ENCODE measurements at regions not wholly inside any gene's neighbourhood (a gene's known extent, or its start where the extent isn't known, plus 50 kb on each side); places are given as distances from the start of the nearest gene placed in this dataset.

DNA sequence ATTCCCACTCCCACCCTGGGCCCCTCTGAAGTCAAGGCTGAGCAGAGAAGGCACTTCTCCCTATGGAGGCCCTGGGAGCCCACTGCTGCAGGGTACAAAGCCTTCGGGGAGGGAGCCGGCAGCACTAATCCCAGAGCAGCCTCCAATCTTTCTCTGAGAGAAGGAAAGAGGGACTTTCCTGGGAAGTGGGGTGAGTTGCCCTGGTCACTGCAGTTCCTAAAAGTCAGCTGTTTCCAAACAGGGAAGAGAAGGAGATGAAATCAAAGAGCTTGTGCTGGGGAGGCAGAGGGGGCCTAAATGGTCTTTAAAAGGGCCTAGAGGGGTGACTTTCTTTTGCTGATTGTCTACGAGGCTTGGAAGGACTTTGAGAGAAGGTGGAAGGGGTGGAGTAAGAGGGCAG, 264.7 kb downstream of the TNS1 start:
- FAIRE-seq (no peak), DNase-seq (ENCODE audit: insufficient read length, low spot score) (no peak)
- no peak for TF ChIP-seq POLR2A (IDR thresholded peaks at IDR 0.05; ENCODE audit: low read depth, low read length)
- TF ChIP-seq TAF1 (IDR thresholded peaks at IDR 0.05; ENCODE audit: low read depth, low read length): no peak
- TF ChIP-seq POLR2AphosphoS5 (IDR thresholded peaks at IDR 0.05; ENCODE audit: low read depth, low read length): no peak
- no peak for TF ChIP-seq POU2F2 (IDR thresholded peaks at IDR 0.05; ENCODE audit: low read depth, low read length)
- no peak for TF ChIP-seq SPI1 (IDR thresholded peaks at IDR 0.05; ENCODE audit: low read depth, low read length)
- TF ChIP-seq PAX5 (IDR thresholded peaks at IDR 0.05; ENCODE audit: insufficient read depth, low read length, severe bottlenecking): no peak

DNA sequence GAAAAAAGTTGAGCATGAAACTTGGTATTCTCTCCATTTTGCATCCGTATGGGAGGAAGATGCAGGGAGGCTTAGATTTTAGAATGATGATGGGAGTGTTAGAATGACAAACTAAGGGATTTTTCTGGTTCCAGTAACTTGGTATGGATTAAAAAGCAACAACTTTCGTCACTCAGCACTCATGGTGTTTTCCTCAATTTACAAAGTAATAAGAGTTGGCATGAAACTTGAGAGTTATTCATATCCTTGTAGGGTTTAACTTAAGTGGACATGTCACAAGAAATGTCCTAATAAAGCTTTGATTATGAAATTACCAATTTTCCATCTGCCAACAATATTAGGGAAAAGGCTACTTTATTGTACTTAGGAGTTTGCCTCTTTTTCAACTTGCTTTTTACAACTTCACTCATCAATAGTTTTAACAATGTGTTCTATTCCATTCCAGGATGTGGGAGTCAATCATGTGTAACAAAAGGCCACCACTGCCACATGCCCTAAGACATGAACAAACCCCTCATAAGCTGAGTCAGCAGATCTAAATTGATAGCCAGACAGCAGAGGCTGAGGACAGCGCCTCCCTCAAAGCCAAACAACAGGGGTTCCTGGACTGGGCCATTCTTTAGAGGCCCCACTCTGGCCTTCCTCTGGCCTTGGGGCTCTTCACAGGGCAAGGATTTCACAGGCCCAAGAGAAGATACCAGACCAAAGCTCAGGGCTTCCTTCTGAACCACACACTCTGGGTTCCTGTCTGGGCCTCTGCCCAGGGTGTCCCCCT, 265.8 kb downstream of the TNS1 start:
- FAIRE-seq: no peak
- TF ChIP-seq PAX5 (IDR thresholded peaks at IDR 0.05; ENCODE audit: insufficient read depth, low read length, severe bottlenecking) (no peak), POLR2A (IDR thresholded peaks at IDR 0.05; ENCODE audit: low read depth, low read length) (no peak), POLR2AphosphoS5 (IDR thresholded peaks at IDR 0.05; ENCODE audit: low read depth, low read length) (no peak)
- DNase-seq (ENCODE audit: insufficient read length, low spot score): no peak

DNA sequence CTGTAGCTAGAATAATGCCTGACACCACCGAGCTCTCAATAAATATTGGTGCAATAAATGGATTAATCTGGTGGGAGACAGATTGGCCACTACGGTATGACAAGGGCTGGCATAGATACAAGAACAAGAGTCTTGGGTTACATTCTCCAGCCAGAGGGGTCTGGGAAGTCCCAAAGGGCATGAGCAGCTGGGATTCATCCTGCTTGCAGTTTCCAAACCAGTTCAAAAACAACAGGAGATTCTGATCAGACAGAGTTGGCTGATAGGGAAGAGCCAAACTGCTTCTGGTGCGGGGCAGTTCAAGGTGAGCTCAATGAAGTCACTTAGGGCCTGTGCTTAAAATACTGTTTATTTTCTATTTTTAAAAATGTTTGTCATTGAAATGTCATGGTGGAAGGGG, 266.9 kb downstream of the TNS1 start:
- DNase-seq (ENCODE audit: insufficient read length, low spot score) (no peak), FAIRE-seq (no peak)
- TF ChIP-seq POU2F2 (IDR thresholded peaks at IDR 0.05; ENCODE audit: low read depth, low read length) (no peak), POLR2A (IDR thresholded peaks at IDR 0.05; ENCODE audit: low read depth, low read length) (no peak), SPI1 (IDR thresholded peaks at IDR 0.05; ENCODE audit: low read depth, low read length) (no peak), POLR2AphosphoS5 (IDR thresholded peaks at IDR 0.05; ENCODE audit: low read depth, low read length) (no peak), TAF1 (IDR thresholded peaks at IDR 0.05; ENCODE audit: low read depth, low read length) (no peak), PAX5 (IDR thresholded peaks at IDR 0.05; ENCODE audit: insufficient read depth, low read length, severe bottlenecking) (no peak)

DNA sequence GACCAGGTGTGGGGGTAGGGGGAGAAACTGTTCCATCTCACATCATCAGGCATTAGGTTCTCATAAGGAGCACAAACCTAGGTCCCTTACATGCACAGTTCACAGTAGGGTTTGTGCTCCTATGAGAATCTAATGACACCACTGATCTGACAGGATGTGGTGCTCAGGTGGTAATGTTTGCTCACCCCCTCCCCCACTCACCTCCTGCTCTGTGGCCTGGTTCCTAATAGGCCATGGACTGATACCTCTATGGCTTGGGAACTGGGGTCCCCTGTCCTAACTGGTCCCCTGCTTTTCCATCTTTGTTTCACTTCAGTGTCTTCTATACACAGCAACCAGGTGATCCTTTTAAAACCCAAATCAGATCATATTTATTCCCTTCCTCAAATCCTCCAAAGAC, 267.8 kb downstream of the TNS1 start:
- DNase-seq (ENCODE audit: insufficient read length, low spot score) (no peak), FAIRE-seq (peak; percentile 20)
- TF ChIP-seq POLR2AphosphoS5 (IDR thresholded peaks at IDR 0.05; ENCODE audit: low read depth, low read length) (no peak), SPI1 (IDR thresholded peaks at IDR 0.05; ENCODE audit: low read depth, low read length) (no peak), POLR2A (IDR thresholded peaks at IDR 0.05; ENCODE audit: low read depth, low read length) (no peak), POU2F2 (IDR thresholded peaks at IDR 0.05; ENCODE audit: low read depth, low read length) (no peak), TAF1 (IDR thresholded peaks at IDR 0.05; ENCODE audit: low read depth, low read length) (no peak), PAX5 (IDR thresholded peaks at IDR 0.05; ENCODE audit: insufficient read depth, low read length, severe bottlenecking) (no peak)

DNA sequence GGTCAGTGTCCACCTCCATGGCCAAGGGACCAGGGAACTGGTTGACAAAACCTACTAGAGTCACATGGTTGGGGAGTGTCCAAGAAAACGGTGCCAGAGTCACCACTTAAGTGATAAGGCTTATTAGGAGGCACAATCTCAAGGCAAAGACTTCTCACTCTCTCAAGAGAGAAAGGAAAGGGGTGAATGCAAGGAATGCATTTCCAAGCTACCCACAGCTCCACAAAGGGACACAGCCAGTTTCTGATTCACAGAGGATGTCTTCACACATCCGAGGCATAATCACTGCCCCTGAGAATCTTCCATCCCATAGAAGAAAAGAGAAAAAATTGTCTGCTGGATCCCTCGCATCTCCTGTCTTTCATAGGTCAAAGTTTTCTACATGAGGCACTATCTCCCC, 269.3 kb downstream of the TNS1 start:
- FAIRE-seq (no peak), DNase-seq (ENCODE audit: insufficient read length, low spot score) (no peak)
- TF ChIP-seq TAF1 (IDR thresholded peaks at IDR 0.05; ENCODE audit: low read depth, low read length) (no peak), SPI1 (IDR thresholded peaks at IDR 0.05; ENCODE audit: low read depth, low read length) (no peak), PAX5 (IDR thresholded peaks at IDR 0.05; ENCODE audit: insufficient read depth, low read length, severe bottlenecking) (no peak), POLR2AphosphoS5 (IDR thresholded peaks at IDR 0.05; ENCODE audit: low read depth, low read length) (no peak), POU2F2 (IDR thresholded peaks at IDR 0.05; ENCODE audit: low read depth, low read length) (no peak), POLR2A (IDR thresholded peaks at IDR 0.05; ENCODE audit: low read depth, low read length) (no peak)

DNA sequence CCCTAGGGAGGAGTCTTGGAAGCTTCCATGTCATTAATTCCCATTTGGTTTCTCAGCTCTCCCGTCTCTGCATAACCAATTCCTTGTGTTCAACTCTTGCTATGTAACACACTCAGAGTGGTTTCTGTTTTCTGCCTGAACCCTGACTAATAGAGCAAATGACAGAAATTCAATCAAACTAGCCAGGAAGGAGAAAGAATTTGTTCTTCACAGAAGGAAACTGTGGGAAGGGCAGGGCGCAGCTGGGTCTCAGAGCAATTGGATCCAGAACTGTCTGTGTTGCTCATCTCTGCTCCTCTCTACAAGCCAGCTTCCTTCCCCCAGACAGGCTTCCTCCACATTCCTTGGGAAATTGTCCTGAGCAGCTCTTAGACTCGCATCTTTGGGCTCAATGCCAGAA, 269.8 kb downstream of the TNS1 start:
- FAIRE-seq: no peak

DNA sequence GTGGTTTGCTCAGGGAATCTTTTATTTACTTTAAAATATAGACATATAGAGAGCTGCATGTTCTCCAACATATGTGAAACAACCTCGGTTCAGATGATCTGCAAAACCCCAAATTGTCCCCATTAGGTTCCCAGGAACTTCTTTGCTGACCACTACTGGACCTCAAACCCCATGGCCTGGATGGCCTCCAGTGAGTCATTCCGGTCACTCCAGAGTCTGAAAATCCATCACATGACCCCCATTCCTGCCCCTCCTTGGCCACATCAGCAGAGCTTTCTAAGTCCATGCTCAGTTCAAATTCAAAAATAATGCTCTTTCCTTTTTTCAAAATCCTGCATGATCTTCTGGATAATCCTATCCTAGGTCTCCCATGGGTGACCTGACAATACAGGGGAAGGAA, 271.0 kb downstream of the TNS1 start:
- DNase-seq (ENCODE audit: insufficient read length, low spot score): no peak
- no peak for FAIRE-seq
- no peak for TF ChIP-seq TAF1 (IDR thresholded peaks at IDR 0.05; ENCODE audit: low read depth, low read length)
- TF ChIP-seq PAX5 (IDR thresholded peaks at IDR 0.05; ENCODE audit: insufficient read depth, low read length, severe bottlenecking): no peak
- TF ChIP-seq SPI1 (IDR thresholded peaks at IDR 0.05; ENCODE audit: low read depth, low read length): no peak
- TF ChIP-seq POU2F2 (IDR thresholded peaks at IDR 0.05; ENCODE audit: low read depth, low read length): no peak
- TF ChIP-seq POLR2AphosphoS5 (IDR thresholded peaks at IDR 0.05; ENCODE audit: low read depth, low read length): no peak
- no peak for TF ChIP-seq POLR2A (IDR thresholded peaks at IDR 0.05; ENCODE audit: low read depth, low read length)

More for the DNA sequence above, 269.8 kb downstream of the TNS1 start:
- TF ChIP-seq POLR2AphosphoS5 (IDR thresholded peaks at IDR 0.05; ENCODE audit: low read depth, low read length) (no peak), TAF1 (IDR thresholded peaks at IDR 0.05; ENCODE audit: low read depth, low read length) (no peak), POU2F2 (IDR thresholded peaks at IDR 0.05; ENCODE audit: low read depth, low read length) (no peak)
- no peak for DNase-seq (ENCODE audit: insufficient read length, low spot score)

DNA sequence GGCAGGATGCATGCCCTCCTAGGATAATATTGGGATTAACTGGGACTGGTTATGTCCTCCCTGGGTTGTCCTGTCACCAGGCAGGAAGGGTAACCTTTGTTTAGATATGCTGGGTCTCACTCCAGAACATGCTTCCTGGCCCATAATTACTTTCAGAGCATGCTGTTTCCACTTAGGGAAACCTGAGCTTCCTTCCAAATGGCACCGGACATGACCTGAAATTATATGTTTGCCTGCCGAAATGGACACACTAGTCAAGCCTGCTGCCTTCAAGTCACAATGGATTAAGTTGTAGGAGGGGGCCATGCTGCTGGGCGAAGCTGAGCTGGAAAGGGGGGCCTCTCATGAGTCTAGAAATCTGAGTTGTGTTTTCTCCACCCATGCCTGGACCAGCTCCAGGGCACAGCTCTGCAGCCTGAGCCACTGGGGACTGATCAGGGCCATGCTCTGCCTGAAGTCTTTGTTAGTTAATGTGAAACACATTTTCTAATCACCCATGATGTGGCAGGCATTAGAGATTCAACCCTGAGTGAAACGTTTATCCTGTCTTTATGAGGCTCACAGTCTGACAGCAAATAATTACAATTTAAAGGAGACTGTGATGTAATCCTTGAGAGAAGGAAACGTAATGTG, 273.3 kb downstream of the TNS1 start:
- DNase-seq (ENCODE audit: insufficient read length, low spot score) (no peak), FAIRE-seq (no peak)
- no peak for TF ChIP-seq POLR2AphosphoS5 (IDR thresholded peaks at IDR 0.05; ENCODE audit: low read depth, low read length)
- no peak for TF ChIP-seq TAF1 (IDR thresholded peaks at IDR 0.05; ENCODE audit: low read depth, low read length)
- no peak for TF ChIP-seq SPI1 (IDR thresholded peaks at IDR 0.05; ENCODE audit: low read depth, low read length)
- no peak for TF ChIP-seq POLR2A (IDR thresholded peaks at IDR 0.05; ENCODE audit: low read depth, low read length)

DNA sequence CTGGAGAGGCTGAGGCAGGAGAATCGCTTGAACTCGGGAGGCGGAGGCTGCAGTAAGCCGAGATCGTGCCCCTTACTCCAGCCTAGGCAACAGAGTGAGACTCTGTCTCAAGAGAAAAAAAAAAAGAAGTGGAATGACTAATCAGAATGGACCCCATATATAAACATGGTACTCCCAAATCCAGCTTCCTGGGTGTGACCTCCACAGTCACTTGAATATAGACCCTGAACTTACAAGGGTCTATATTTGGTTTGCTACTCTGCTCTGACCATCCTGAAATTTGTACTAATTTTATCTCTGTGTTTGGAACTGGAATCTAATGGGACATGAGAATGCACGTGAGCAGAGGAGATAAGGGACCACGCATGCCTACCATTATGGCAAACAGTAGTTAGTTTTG, 275.0 kb downstream of the TNS1 start:
- TF ChIP-seq SPI1 (IDR thresholded peaks at IDR 0.05; ENCODE audit: low read depth, low read length) (no peak), PAX5 (IDR thresholded peaks at IDR 0.05; ENCODE audit: insufficient read depth, low read length, severe bottlenecking) (no peak), POLR2AphosphoS5 (IDR thresholded peaks at IDR 0.05; ENCODE audit: low read depth, low read length) (no peak), TAF1 (IDR thresholded peaks at IDR 0.05; ENCODE audit: low read depth, low read length) (no peak), POLR2A (IDR thresholded peaks at IDR 0.05; ENCODE audit: low read depth, low read length) (no peak)
- DNase-seq (ENCODE audit: insufficient read length, low spot score): no peak
- no peak for FAIRE-seq

DNA sequence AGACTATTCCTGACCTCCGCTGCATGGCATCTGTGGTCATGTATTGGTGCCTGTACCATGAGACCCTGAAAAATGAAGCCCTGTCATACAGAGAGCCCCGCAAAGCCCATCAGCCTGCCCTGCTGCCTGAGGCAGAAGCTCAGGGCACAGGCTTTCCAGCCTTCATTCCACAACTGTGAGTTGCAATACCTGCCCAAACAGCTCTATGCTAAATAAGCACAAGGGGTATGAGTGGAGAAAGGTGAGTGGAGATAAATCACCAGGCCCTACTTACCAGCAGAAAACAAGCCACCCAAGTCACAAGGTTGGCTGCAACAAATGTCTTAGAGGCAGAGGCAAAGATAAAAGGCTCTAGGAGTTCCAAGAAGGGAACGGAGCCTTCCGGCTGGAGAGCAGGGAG, 277.4 kb downstream of the TNS1 start:
- TF ChIP-seq SPI1 (IDR thresholded peaks at IDR 0.05; ENCODE audit: low read depth, low read length): no peak
- TF ChIP-seq PAX5 (IDR thresholded peaks at IDR 0.05; ENCODE audit: insufficient read depth, low read length, severe bottlenecking): no peak
- TF ChIP-seq POLR2A (IDR thresholded peaks at IDR 0.05; ENCODE audit: low read depth, low read length): no peak
- TF ChIP-seq TAF1 (IDR thresholded peaks at IDR 0.05; ENCODE audit: low read depth, low read length): no peak
- TF ChIP-seq POLR2AphosphoS5 (IDR thresholded peaks at IDR 0.05; ENCODE audit: low read depth, low read length): no peak
- no peak for TF ChIP-seq POU2F2 (IDR thresholded peaks at IDR 0.05; ENCODE audit: low read depth, low read length)
- DNase-seq (ENCODE audit: insufficient read length, low spot score) (no peak), FAIRE-seq (no peak)
